Pancreas (tissue), 10 donors: ENCODE measurements at regions not wholly inside any gene's neighbourhood (a gene's known extent, or its start where the extent isn't known, plus 50 kb on each side); places are given as distances from the start of the nearest gene placed in this dataset.

ENCODE experiments used
- ATAC-seq, 4 donors: fragments of 200-7000 bp; cut with Tn5 transposase; one replicate each; pipeline versions ENCODE4 v1.8.0 to v1.9.1; 2020; ENCODE audit warnings: mild to moderate bottlenecking in 4 of 4, moderate library complexity in 4 of 4
- DNase-seq, 6 donors: peaks; one replicate each; pipeline ENCODE4 v3.0.0-alpha.2; 2020
- FAIRE-seq: peaks from 2 replicates; lab custom pipeline; 2012; peaks lifted over from hg19 to GRCh38; lab: Jason Lieb, UNC
- H3K27ac ChIP-seq, 4 donors: fragments of 200-600 bp; sonication (generic); 1 replicate in 3 of 4; 2 replicates in 1 of 4; pipeline versions ENCODE4 v1.5.0 to v1.8.0; 2020
- H3K27me3 ChIP-seq, 4 donors: fragments of 200-600 bp; one replicate each; pipeline ENCODE4 v1.8.0; 2021
- H3K36me3 ChIP-seq, 3 donors: fragments of 200-600 bp; sonication (generic) in 1 of 3; one replicate each; pipeline versions ENCODE4 v1.5.0 to v1.8.0; 2020 to 2021
- H3K4me1 ChIP-seq, 3 donors: fragments of 200-600 bp; one replicate each; pipeline ENCODE4 v1.8.0; 2021
- H3K4me3 ChIP-seq, 4 donors: fragments of 200-600 bp; sonication (generic) in 2 of 4; one replicate each; pipeline versions ENCODE4 v1.5.0 to v1.8.0; 2020 to 2021
- H3K9me3 ChIP-seq, 4 donors: fragments of 200-600 bp; one replicate each; pipeline ENCODE4 v1.8.0; 2021
- CTCF ChIP-seq, 4 donors: fragments of 200-600 bp; sonication (generic) in 3 of 4; IDR thresholded peaks; one replicate each; pipeline versions ENCODE4 v1.5.0 to v1.8.0; 2021; ENCODE audit warnings: antibody characterized with exemption in 4 of 4
- WGBS, 2 donors: extraction: QIAGEN DNeasy Blood & Tissue Kit; methylation state at CpG; one replicate each; pipeline ENCODE4 v1.1.7; 2013; 5-methylcytosine and 5-hydroxymethylcytosine counted together
- intact Hi-C, 3 donors: fragments of 100-400 bp; cut with DNase I; formaldehyde crosslinking; loops; one replicate each; pipeline versions ENCODE4 v1.11.1 to v1.14.2; 2022
- donor health status: healthy with polysubstance abuse.
- donor health status: DM: no; HTN: no; CAD: no; lungs with moderate emphysema.
- donor health status: DM: no; HTN: no; CAD: no.
- donor health status: control.
- donor health status: control.
- donor health status: Bipolar disorder and iron deficiency.
- donor health status: DM: yes; HTN: yes; CAD: no.
- donor health status: DM: no; HTN: no; CAD: no.
- donor health status: DM: no; HTN: no; CAD: no.
- donor health status: DM: yes; HTN: yes; CAD: no.

- Histone ChIP-seq H3K9me3 (no peaks in the 10 kb centered on the region), H3K36me3 (no peaks in the 10 kb centered on the region), H3K4me1 (no peaks in the 10 kb centered on the region), H3K4me3 (no peak overlapping the region), H3K27me3 (no peaks in the 10 kb centered on the region), H3K27ac (no peak overlapping the region)
- FAIRE-seq = no peak
- no peak for ATAC-seq
- DNase-seq = no peak
- WGBS, 2 donors = 40 to 48% methylated on average over 2 of the region's 2 CpGs
- intact Hi-C loops = no loop called here
- no peak for TF ChIP-seq CTCF (IDR thresholded peaks at IDR 0.05)
Measured at GRCh38 chr16:60181536-60181935, 1447.4 kb upstream of the GOT2 start.

DNA sequence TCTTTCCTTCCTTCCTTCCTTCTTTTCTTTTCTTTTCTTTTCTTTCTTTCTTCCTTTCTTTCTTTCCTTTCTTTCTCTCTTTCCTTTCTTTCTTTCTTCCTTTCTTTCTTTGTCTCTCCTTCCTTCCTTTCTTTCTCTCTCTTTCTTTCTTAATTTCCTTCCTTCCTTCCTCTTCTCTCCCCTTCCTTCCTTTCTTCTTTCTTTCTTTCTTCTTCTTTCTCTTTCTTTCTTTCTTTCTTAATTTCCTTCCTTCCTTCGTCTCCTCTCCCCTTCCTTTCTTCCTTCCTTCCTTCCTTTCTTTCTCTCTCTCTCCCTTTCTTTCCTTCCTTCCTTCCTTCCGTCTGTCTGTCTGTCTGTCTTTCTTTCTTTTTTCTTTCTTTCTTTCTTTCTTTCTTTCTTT, 1446.5 kb upstream of the GOT2 start:
- intact Hi-C loops = no loop called here
- no peak overlapping the region for H3K4me3 ChIP-seq
- DNase-seq (no peak), ATAC-seq (no peak), FAIRE-seq (no peak)
- H3K27me3 ChIP-seq = no peaks in the 10 kb centered on the region
- no peak overlapping the region for H3K27ac ChIP-seq
- no peaks in the 10 kb centered on the region for H3K36me3 ChIP-seq
- no peaks in the 10 kb centered on the region for H3K4me1 ChIP-seq
- no peaks in the 10 kb centered on the region for H3K9me3 ChIP-seq
- TF ChIP-seq CTCF (IDR thresholded peaks at IDR 0.05) = no peak
- 39 to 55% methylated on average over 2 of the region's 2 CpGs for WGBS, 2 donors

DNA sequence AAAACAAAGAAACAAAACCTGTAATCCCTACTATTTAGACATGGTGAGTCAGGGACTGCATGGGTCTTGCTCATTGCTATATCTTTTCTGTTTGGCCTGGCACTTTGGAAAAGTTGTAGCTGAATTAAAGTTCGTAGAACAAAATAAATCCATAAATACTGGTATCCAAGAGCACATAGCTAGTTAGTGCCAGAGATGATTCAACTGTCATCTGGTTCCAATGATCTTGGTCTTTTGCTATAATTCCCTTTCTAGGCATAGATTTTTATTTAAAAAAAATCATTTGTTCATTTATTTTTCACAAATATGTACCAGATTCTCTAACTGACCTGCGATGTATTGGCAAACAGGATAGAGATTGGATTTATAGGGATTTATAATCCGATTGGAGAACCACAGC, 1436.1 kb upstream of the GOT2 start:
- intact Hi-C loops = no loop called here
- FAIRE-seq = no peak
- Histone ChIP-seq H3K36me3 (no peaks in the 10 kb centered on the region), H3K27ac (no peak overlapping the region), H3K27me3 (no peaks in the 10 kb centered on the region), H3K9me3 (no peaks in the 10 kb centered on the region), H3K4me3 (no peak overlapping the region), H3K4me1 (no peaks in the 10 kb centered on the region)
- no peak for TF ChIP-seq CTCF (IDR thresholded peaks at IDR 0.05)
- 49 to 66% methylated on average over 3 of the region's 3 CpGs for WGBS, 2 donors
- no peak for ATAC-seq
- DNase-seq = no peak

DNA sequence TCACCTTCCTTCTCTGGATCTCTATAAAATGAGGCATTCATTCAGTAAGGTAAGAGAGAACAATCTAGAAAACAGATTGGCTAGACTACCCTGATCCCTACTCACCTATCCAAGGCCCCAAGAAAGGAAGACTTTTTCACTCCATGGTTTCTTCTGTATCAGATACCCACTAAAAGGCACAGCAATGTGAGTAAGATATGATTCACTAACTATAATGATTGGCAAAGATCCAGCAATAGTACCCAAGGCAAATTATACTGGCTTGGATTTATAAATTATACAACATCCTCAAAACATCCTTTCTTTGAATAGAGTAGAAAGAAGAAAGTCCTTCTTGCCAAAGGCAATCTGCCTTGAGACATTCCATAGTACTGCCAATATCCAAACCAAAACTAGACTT, 1432.0 kb upstream of the GOT2 start:
- FAIRE-seq (no peak), DNase-seq (no peak), ATAC-seq (no peak)
- Histone ChIP-seq H3K4me1 (no peaks in the 10 kb centered on the region), H3K4me3 (no peak overlapping the region), H3K27ac (no peak overlapping the region), H3K27me3 (no peaks in the 10 kb centered on the region), H3K9me3 (no peaks in the 10 kb centered on the region), H3K36me3 (no peaks in the 10 kb centered on the region)
- no peak for TF ChIP-seq CTCF (IDR thresholded peaks at IDR 0.05)
- intact Hi-C loops = no loop called here

- 45 to 58% methylated on average over 3 of the region's 3 CpGs for WGBS, 2 donors
- no peaks in the 10 kb centered on the region for H3K36me3 ChIP-seq
- H3K4me1 ChIP-seq = no peaks in the 10 kb centered on the region
- no peak for TF ChIP-seq CTCF (IDR thresholded peaks at IDR 0.05)
- no peaks in the 10 kb centered on the region for H3K9me3 ChIP-seq
- DNase-seq = no peak
- intact Hi-C loops = no loop called here
- H3K27ac ChIP-seq = no peak overlapping the region
- no peak for ATAC-seq
- H3K27me3 ChIP-seq = no peaks in the 10 kb centered on the region
- H3K4me3 ChIP-seq = no peak overlapping the region
- FAIRE-seq = no peak
Measured at GRCh38 chr16:60151987-60152386, 1417.9 kb upstream of the GOT2 start.
